Duodenal mucosa (tissue), 2 donors: ENCODE measurements at regions not wholly inside any gene's neighbourhood (a gene's known extent, or its start where the extent isn't known, plus 50 kb on each side); places are given as distances from the start of the nearest gene placed in this dataset.

Experiments used
- H3K27ac ChIP-seq: one replicate; pipeline ENCODE4 v1.7.0; 2013; ENCODE audit warnings: low read depth, low read length
- H3K27me3 ChIP-seq, 2 donors: one replicate each; pipeline ENCODE4 v1.7.0; 2013; ENCODE audit warnings: low read length in 2 of 2, control low read depth in 1 of 2; ENCODE audit not compliant: insufficient read depth in 2 of 2, control insufficient read depth in 1 of 2
- H3K36me3 ChIP-seq, 2 donors: one replicate each; pipeline ENCODE4 v1.7.0; 2013; ENCODE audit warnings: low read length in 2 of 2, control low read depth in 1 of 2; ENCODE audit not compliant: insufficient read depth in 2 of 2, control insufficient read depth in 1 of 2
- H3K4me1 ChIP-seq, 2 donors: one replicate each; pipeline ENCODE4 v1.7.0; 2013; ENCODE audit warnings: low read length in 2 of 2, control low read depth in 1 of 2; ENCODE audit not compliant: insufficient read depth in 2 of 2, control insufficient read depth in 1 of 2
- H3K4me3 ChIP-seq, 2 donors: one replicate each; pipeline ENCODE4 v1.7.0; 2013; ENCODE audit warnings: low read length in 2 of 2, low read depth in 1 of 2
- H3K9ac ChIP-seq, 2 donors: one replicate each; pipeline ENCODE4 v1.7.0; 2013; ENCODE audit warnings: low read length in 2 of 2, low read depth in 1 of 2
- H3K9me3 ChIP-seq, 2 donors: one replicate each; pipeline ENCODE4 v1.7.0; 2013; ENCODE audit warnings: low read length in 2 of 2, control low read depth in 1 of 2; ENCODE audit not compliant: control insufficient read depth in 1 of 2

GRCh38 chr6:67199425-67199824, 1435.7 kb upstream of the ADGRB3 start:
- Histone ChIP-seq H3K9me3 (peaks cover 8 to 24% of the 10 kb centered on the region in 2 donors), H3K4me3 (no peak overlapping the region), H3K9ac (no peak overlapping the region), H3K4me1 (no peaks in the 10 kb centered on the region), H3K27ac (no peak overlapping the region), H3K27me3 (no peaks in the 10 kb centered on the region), H3K36me3 (no peaks in the 10 kb centered on the region)

- Histone ChIP-seq H3K9me3 (peaks cover 2 to 9% of the 10 kb centered on the region in 2 donors), H3K9ac (no peak overlapping the region), H3K27me3 (no peaks in the 10 kb centered on the region), H3K36me3 (no peaks in the 10 kb centered on the region), H3K4me1 (no peaks in the 10 kb centered on the region), H3K4me3 (no peak overlapping the region), H3K27ac (no peak overlapping the region)
These were observed 1444.3 kb upstream of the ADGRB3 start for GRCh38 chr6:67190733-67191132.

GRCh38 chr6:67184405-67184804, 1450.7 kb upstream of the ADGRB3 start:
- Histone ChIP-seq H3K4me1 (no peaks in the 10 kb centered on the region), H3K9me3 (peaks cover 0 to 4% of the 10 kb centered on the region in 2 donors), H3K36me3 (no peaks in the 10 kb centered on the region), H3K9ac (no peak overlapping the region), H3K27me3 (no peaks in the 10 kb centered on the region), H3K4me3 (no peak overlapping the region), H3K27ac (no peak overlapping the region)

- H3K4me3 ChIP-seq, result no peak overlapping the region
- peaks cover 0 to 3% of the 10 kb centered on the region in 2 donors for H3K9me3 ChIP-seq
- H3K9ac ChIP-seq, result no peak overlapping the region
- no peaks in the 10 kb centered on the region for H3K27me3 ChIP-seq
- H3K36me3 ChIP-seq, result no peaks in the 10 kb centered on the region
- no peaks in the 10 kb centered on the region for H3K4me1 ChIP-seq
- no peak overlapping the region for H3K27ac ChIP-seq
These were observed 1460.0 kb upstream of the ADGRB3 start for GRCh38 chr6:67175101-67175500.

GRCh38 chr6:67165606-67166005, 1458.6 kb upstream of the EYS start:
- Histone ChIP-seq H3K9ac (no peak overlapping the region), H3K9me3 (peaks cover 9 to 13% of the 10 kb centered on the region in 2 donors), H3K36me3 (no peaks in the 10 kb centered on the region), H3K4me3 (no peak overlapping the region), H3K27ac (no peak overlapping the region), H3K4me1 (no peaks in the 10 kb centered on the region), H3K27me3 (no peaks in the 10 kb centered on the region)

GRCh38 chr6:67160820-67161219, 1453.8 kb upstream of the EYS start:
- Histone ChIP-seq H3K4me1 (no peaks in the 10 kb centered on the region), H3K9me3 (peaks cover 5 to 15% of the 10 kb centered on the region in 2 donors), H3K9ac (no peak overlapping the region), H3K4me3 (no peak overlapping the region), H3K36me3 (no peaks in the 10 kb centered on the region), H3K27ac (no peak overlapping the region), H3K27me3 (no peaks in the 10 kb centered on the region)

GRCh38 chr6:67141005-67141404, 1434.0 kb upstream of the EYS start:
- H3K27me3 ChIP-seq, result no peaks in the 10 kb centered on the region
- no peak overlapping the region for H3K27ac ChIP-seq
- H3K9ac ChIP-seq, result no peak overlapping the region
- peaks cover 11 to 13% of the 10 kb centered on the region in 2 donors for H3K9me3 ChIP-seq
- no peaks in the 10 kb centered on the region for H3K4me1 ChIP-seq
- no peak overlapping the region for H3K4me3 ChIP-seq
- no peaks in the 10 kb centered on the region for H3K36me3 ChIP-seq

- Histone ChIP-seq H3K27me3 (no peaks in the 10 kb centered on the region), H3K9me3 (peaks cover 8 to 14% of the 10 kb centered on the region in 2 donors), H3K9ac (no peak overlapping the region), H3K4me3 (no peak overlapping the region), H3K27ac (no peak overlapping the region), H3K36me3 (no peaks in the 10 kb centered on the region), H3K4me1 (no peaks in the 10 kb centered on the region)
These were observed 1426.9 kb upstream of the EYS start for GRCh38 chr6:67133973-67134372.

GRCh38 chr6:67131827-67132226, 1424.8 kb upstream of the EYS start:
- Histone ChIP-seq H3K9ac (no peak overlapping the region), H3K4me3 (no peak overlapping the region), H3K27me3 (no peaks in the 10 kb centered on the region), H3K9me3 (peaks cover 8 to 11% of the 10 kb centered on the region in 2 donors), H3K27ac (no peak overlapping the region), H3K36me3 (no peaks in the 10 kb centered on the region), H3K4me1 (no peaks in the 10 kb centered on the region)

GRCh38 chr6:67129780-67130179, 1422.8 kb upstream of the EYS start:
- no peaks in the 10 kb centered on the region for H3K27me3 ChIP-seq
- H3K9me3 ChIP-seq, result peaks cover 3 to 7% of the 10 kb centered on the region in 2 donors
- no peaks in the 10 kb centered on the region for H3K4me1 ChIP-seq
- no peaks in the 10 kb centered on the region for H3K36me3 ChIP-seq
- no peak overlapping the region for H3K9ac ChIP-seq
- H3K27ac ChIP-seq, result no peak overlapping the region
- H3K4me3 ChIP-seq, result no peak overlapping the region

GRCh38 chr6:67127041-67127440, 1420.0 kb upstream of the EYS start:
- H3K9ac ChIP-seq, result no peak overlapping the region
- no peak overlapping the region for H3K27ac ChIP-seq
- H3K9me3 ChIP-seq, result peaks cover 1 to 6% of the 10 kb centered on the region in 2 donors
- no peaks in the 10 kb centered on the region for H3K27me3 ChIP-seq
- H3K4me3 ChIP-seq, result no peak overlapping the region
- H3K4me1 ChIP-seq, result no peaks in the 10 kb centered on the region
- no peaks in the 10 kb centered on the region for H3K36me3 ChIP-seq
